Right lung (tissue), 2 donors: ENCODE measurements at regions not wholly inside any gene's neighbourhood (a gene's known extent, or its start where the extent isn't known, plus 50 kb on each side); places are given as distances from the start of the nearest gene placed in this dataset.

Experiments
- DNase-seq, 2 donors: peaks; one replicate each; pipeline ENCODE4 v3.0.0-alpha.2; 2013

DNA sequence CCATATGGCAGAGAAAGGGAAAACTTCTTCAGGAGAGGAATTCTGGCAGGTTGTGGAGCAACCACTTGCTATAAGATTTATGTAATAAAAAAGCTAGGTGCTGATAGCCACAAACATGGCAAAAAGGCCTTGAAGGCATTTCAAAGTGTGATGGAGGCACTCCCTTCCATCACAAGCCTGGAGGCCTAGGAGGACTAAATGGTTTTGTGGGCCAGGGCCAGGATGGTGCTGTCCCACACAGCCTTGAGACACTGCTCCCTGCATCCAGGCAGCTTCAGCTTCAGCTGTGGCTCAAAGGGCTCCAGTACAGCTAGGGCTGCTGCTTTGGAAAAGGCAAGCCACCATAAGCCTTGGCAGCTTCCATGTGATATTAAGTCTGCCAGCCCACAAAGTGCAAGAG lies 632.8 kb downstream of the BRINP1 start:
- no peak for DNase-seq

DNA sequence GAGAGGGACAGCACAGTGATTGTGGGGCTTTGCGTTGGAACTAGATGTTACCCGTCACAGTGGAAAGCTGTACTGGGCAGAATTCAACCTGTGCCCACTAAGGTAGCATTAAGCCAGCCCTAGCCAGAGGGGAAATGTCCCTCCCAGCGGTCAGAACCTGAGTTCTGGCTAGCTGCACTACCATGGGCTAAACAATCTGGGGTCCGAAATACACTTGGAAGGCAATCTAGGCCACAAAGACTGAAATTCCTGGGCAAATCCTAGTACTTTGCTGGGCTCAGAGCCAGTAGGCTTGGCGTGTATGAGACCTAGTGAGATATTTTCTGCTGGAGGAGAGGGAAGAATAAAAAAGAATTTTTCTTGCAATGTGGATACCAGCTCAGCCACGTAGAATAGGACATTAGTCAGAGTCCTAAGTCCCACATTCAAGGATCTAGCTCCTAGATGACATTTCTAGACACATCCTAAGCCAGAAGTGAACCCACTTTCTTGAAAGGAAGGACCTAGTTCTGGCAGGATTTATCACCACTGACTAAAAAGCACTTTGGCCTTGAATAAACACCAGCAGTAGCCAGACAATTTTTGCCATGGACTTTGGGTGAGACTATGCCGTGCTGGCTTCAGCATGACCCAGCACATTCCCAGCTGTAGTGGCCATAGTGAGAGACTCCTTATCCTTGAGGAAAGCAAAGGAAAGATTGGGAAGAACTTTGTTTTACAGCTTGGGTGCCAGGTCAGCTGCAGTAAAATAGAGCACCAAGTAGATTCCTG lies 618.0 kb downstream of the BRINP1 start:
- DNase-seq: no peak

DNA sequence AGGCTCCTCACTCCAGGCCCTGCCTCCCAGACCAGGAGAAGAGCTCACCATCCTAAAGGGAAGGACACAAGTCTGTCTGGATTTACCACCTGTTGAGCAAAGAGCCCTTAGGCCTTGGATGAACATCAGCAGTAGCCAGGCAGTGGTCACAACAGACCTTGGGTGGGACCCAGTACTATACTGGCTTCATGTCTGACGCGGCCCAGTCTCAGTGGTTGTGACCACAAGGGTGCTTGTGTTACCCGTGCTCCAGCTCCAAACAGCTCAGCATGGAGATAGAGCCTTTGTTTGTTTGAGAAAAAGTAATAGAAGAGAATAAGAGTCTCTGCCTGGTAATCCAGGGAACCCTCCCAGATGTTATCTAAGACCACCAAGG lies 617.4 kb downstream of the BRINP1 start:
- DNase-seq: no peak

DNA sequence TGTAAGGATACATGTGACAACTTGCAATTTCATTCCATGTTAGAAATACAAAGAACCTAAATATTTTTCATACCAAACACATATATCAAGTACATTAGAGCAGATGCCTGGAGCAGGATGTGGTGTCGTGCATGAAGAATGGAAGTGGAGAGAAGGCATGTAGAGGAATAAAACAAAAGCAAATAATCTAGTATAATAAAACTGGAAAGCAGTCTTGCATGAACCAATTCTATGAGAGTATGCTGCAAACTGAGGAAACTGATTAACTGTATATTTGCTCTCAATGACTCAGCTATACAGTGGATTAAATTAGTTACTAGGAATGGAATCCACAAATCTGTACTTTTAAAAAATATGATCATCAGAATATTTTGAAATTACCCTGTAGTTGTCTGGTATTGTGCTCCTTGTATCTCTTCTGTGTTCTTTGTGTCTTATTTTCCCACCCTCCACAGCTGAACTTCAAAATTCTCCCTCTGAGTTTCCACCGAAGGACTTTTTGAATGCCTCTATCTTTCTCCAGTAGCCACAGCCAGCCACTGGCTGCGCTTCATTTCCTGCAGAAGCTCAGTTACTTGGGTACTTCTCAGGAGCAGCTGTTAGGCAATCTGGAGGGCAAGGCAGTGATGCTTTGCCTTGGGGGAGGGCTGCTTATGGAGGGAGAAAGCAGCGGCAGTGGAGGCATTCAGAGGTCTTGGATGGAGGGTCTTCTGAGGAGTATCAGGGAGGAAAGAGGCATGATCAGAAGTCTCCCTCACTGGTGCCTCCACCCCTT lies 608.0 kb downstream of the BRINP1 start:
- no peak for DNase-seq

DNA sequence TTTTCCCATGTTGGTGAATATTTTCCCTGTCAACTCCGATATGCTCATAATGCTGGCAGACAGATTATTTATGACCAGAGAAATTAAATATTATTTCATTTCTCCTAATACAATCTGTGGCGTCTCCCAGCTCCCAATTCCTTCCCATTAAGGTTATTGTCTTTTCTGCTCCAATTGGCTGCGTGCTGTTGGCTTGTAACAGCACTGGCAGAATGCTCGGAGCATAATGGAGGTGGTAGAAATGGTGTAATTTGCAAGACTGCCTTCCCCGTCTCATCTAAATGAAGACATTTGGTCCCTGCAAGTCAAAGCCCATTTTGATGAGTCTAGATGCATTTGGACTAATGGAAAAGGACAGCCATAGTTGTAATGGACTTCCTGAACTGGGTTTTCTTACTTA lies 601.7 kb downstream of the BRINP1 start:
- DNase-seq: no peak

DNA sequence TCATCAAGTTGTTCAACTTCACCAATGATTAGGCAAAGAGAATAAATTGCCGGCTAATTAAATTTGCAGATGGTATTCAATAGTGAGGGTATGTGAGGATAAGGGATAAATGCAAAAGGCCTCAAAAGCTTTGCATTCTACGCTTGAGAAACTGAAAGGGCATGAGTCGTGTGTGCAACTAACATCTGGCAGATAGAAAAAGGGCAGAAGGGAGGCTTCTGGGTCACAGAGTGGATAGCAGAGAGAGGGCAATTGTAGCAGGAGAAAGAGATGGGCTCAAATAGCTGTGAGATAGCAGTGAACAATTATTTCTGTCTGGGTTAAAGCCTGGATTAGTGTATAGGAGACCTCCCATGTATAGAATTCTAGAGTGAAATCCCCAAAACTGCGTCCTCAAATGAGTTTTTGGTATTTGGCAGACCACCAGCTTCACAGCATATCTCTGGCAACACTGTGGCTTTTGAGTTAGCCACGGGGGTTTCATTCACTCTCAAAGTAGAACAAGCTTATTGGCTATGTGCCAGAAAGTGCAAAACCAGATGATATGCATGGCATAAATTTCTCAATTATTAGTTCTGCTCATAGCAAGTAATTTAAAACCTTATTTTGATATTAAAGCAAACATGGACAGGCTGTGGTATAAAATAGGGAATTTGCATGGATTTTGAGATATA lies 586.3 kb downstream of the BRINP1 start:
- DNase-seq: no peak

DNA sequence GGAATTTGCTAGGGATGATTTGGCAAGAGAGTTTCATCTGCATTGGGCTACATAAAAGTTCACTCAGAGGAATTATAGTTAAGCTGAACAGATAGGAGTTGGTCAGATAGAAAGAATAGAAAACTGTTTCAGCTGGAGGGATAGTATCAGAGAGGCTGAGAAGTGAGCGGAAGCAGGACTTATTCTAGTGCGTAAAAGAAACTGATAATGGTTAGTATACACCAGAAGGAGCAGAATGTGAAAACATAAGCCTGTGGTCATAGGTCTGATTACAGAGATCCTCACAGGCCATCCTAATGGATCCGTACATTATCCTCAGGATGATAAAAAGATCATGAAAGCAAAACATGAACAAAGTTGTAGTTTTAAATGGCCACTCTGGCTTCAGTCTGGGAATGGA lies 585.2 kb downstream of the BRINP1 start:
- DNase-seq: no peak

DNA sequence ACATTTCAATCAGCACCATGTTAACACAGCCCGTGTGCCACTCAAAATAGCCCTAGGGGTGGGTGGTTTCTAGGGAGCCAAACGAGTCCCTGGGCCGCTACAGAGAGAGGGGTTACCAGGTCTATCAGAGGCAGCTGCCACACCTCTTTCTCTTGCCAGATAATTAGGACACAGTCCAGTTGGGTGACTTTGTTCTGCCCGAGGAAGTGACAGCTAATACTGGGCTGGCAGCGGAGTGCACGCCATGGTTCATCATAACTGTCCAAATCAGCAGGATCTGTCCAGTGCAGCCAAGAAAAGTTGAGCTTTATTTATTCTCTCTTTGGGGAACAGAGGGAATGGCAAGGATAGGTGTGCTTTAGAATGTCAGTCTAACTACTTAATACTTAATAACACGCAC lies 583.8 kb downstream of the BRINP1 start:
- DNase-seq: no peak

DNA sequence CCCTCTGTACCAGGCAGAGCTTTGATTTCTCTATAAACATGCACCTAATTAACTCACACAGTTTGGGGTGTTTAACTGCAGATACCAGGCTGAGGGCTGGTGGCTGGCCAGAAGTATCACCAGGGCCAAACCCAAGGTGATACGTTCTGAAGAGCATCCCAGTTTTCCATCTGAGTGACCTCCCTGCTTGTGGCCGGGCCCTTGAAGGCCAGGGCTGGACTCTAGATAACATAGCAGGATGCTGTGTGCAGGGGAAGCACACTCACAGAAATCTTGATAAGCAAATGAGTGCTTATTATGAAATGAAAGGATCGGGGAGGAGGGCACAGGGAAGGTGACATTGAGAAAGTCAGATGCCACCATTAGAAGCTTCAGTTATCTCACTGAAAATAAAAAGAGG lies 582.4 kb downstream of the BRINP1 start:
- no peak for DNase-seq

DNA sequence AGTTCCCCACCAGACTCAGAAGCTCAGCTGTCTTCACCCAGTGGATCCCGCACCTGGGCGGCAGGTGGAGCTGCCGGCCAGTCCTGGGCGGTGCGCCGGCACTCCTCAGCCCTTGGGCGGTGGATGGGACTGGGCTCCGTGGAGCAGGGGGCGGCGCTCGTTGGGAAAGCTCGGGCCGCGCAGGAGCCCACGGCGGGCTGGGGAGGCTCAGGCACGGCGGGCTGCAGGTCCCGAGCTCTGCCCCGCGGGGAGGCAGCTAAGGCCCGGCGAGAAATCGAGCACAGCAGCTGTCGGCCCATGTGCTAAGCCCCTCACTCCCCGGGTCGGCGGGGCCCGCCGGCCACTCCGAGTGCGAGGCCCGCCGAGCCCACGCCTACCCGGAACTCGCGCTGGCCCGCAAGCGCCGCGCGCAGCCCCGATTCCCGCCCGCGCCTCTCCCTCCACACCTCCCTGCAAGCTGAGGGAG lies 560.0 kb downstream of the BRINP1 start:
- no peak for DNase-seq

DNA sequence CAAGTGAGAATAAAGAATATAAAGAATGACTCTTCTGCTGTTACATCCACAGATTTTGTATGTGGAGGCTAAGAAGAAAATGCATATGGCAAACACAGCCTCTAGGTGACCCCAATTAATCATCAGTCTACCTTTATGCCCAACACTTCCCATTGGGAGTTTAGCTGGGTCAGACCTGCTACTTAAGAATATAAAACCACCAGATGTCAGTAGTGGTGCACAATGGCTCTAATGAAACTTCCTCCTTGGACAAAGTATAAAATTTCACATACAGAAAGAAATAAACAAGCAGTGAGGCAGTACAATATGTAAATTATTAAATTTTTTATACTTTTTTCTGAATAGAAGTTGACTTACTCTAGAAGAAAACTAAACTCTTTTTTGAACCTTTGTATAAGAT lies 539.9 kb downstream of the BRINP1 start:
- no peak for DNase-seq

DNA sequence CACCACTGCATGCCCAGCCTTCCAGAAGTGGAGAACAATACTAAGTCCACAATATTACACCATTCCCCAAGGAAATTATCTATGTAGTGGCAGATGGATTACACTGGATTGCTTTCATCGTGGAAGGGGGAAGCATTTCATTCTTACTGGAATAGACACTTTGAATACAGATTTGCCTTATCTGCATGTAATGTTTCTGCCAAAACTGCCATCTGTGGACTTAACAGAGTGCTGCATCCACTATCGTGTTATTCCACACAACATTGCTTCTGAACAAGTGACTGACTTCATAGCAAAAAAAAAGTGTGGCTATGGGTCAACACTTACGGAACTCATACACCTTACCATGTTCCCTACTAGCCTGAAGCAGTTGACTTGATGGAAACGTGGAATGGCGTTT lies 536.9 kb downstream of the BRINP1 start:
- no peak for DNase-seq

DNA sequence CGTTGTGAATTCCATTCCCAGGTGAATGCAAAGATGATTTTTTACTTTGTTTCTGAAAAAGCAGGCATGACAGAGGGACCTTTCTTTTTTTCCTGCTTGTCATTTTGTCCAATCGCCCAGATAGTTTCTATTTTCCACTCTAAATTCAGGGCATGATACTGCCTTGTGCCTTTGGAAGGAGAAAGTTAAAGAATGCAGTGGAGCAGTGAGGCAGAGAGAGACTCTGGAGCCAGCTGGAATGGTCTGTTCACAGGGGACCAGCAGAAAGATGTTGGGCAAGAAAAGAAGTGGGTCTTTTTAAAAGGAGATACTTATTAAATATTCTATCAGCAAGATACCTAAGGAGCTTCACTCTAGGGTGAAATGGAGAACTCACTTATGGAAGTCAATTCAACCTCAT lies 532.3 kb downstream of the BRINP1 start:
- DNase-seq: no peak

DNA sequence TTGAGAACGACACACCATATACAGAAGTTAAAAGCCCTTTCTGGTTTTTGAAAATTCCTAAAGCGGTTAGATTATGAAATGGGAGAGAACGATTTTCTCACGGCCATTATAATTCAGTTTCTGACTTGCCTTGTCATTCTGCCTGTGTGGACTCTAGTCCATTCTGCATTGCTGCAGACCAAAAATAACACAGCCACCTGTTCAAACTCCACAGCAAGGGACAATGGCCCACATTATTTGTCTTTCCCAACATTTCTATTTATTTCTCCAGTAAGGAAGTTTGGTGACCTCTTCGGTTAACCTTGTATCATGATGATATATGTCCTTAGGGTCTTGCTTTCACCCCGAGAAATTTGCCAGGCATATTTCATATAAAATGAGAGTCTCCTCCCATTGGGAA lies 497.7 kb downstream of the BRINP1 start:
- no peak for DNase-seq

DNA sequence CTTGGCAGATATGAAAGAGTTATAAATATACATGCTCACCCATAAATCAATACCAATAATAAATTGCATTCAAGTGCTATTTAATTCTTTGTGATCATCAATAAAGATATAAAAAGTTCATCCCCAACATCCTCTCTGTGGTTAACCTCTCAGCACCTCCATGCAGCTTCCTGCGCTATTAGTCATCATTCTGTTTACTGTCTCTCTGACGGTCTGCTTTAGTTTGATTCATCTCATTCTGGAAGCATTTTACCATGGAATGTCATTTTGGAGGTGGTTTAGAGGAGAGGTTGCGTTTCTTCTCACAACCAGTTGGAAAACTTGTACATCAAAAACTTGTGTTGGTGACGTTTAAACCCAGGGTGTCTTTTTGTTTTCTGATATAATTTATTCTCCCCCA lies 486.6 kb downstream of the BRINP1 start:
- DNase-seq: no peak

DNA sequence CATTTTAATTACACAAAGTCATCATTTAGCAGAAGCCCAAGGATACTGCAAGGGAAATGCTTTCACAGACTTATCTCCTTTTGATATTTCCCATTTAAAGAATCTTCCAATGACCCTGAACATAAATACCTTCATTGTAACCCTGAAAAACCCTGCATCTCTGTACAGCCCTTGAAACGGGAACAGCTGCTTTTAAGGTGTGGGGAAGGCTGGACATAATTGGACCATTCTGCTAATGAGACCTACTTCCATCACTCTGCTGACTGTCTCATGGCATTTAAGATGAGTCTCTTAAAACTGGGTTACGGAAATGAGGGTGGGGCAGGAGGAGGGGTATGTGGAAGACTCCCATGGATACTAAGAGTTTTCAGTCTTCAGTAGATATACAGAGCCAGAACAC lies 485.8 kb downstream of the BRINP1 start:
- no peak for DNase-seq

DNA sequence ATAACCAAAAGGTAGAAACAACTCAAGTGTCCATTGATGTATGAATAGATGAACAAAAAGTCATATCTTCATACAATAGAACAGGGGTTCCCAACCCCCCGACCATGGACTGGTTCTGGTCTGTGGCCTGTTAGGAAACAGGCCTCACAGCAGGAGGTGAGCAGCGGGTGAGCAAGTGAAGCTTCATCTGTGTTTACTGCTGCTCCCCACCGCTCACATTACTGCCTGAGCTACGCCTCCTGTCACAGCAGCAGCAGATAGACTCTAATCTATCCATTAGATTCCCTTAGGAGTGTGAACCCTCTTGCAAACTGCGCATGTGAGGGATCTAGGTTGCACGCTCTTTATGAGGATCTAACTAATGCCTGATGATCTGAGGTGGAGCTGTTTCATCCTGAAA lies 478.0 kb downstream of the BRINP1 start:
- DNase-seq: no peak

DNA sequence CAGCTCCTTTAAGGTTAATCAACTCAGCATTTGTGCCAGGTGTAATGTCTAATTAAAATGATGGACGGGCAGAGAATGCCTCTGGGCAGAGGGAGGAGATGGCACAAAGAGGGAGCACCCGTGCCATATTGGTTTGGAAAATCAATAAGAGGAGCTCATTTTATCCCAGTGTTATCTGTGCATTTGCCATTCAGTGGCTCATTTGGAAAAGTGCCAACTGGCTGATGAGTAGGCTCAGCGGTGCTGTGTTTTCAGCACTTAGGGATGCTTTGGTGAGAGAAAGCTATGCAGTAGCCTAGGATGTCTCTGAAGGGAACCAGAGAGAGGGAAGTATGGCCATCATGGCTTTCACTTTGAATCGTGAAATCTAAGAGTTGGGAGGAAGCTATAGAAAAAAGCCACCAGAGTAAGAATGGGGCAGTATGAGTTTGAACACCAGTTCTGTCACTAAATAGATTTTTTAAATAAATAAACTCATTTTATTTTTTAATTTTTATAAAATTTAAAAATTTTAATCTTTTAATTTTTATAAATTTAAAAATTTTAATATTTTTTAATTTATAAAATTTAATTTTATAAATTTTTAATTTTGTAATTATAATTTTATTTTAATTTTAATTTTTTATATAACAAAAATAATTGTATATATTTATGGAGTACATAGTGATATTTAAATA lies 472.8 kb downstream of the BRINP1 start:
- no peak for DNase-seq

DNA sequence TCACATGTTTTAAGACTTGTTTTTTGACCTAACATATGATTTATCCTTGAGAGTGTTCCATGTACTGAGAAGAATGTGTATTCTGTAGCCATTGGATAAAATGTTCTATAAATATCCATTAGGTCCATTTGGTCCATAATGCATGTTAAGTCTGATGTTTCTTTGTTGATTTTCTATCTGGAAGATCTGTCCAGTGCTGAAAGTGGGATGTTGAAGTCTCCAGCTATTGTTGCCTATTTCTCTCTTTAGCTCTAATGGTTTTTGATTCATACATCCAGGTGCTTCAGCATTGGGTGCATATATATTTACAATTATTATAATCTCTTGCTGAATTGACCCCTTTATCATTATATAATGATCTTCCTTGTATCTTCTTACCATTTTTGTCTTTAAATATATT lies 451.1 kb downstream of the BRINP1 start:
- no peak for DNase-seq

DNA sequence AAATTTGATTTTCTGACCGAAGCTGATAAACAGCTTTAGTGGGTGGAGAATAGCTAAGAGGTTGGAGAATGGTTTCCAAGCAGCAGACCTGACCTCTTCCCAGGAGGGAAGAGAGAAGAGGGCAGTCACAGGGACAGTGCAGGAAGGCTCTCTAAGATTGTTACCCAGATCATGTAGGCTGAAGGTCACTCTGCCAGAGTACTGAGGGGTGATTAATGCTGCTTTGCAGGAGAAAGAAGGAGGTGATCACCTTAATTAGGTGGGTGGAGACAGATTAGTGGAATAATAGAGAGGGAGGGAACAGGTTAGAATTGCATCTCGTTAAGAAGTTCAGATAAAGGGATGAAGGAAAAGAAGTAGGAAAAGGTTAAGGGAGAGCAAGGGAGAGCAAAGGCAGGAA lies 440.5 kb downstream of the BRINP1 start:
- no peak for DNase-seq

DNA sequence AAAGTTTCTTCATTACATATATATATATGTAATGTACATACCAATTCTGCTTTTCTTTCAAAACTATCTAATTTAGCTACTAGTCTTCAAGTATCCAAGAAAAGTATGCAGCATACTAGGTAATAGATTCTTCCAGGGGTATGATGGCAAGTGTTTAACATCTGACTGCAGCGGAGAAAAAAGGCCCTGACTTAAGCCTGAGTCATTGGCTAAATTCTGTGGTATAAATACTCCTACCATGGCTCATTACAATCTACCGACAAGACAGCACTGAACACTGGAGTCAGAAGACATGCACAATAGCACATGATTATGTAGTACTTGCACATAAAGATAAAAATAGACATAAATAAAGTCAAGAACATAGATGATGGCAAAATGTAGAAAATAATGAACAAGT lies 439.9 kb downstream of the BRINP1 start:
- DNase-seq: no peak

DNA sequence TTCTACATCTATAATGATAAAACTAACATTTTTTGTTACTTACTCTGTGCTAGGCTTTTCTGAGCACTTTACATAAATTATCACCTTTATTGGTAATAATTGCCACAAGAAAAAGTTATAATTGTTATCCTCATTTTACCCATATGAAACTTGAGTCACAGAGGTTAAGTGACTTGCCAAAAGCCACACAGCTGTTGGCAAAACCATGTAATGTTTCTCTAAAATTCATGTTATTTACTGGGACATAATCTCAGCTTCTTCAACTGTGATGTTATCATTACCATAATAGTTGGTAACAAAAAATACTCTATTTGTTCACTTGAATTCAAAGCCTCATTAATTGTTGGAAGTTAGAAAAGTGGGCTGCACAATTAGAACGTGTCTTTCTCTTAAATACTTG lies 437.3 kb downstream of the BRINP1 start:
- no peak for DNase-seq
